ENCODE measurements at regions not wholly inside any gene's neighbourhood (a gene's known extent, or its start where the extent isn't known, plus 50 kb on each side); places are given as distances from the start of the nearest gene placed in this dataset.

- DNase-seq, result no peak
These were observed 1191.4 kb downstream of the UQCRFS1 start for GRCh38 chr19:28021259-28022185.

- no peak for DNase-seq
These were observed 1192.2 kb downstream of the UQCRFS1 start for GRCh38 chr19:28020619-28021258.

GRCh38 chr19:28019901-28020300 lies 1193.0 kb downstream of the UQCRFS1 start:
- no peak for DNase-seq

- no peak for DNase-seq
These were observed 1193.6 kb downstream of the UQCRFS1 start for GRCh38 chr19:28019371-28019770.

GRCh38 chr19:28018499-28018898 lies 1194.5 kb downstream of the UQCRFS1 start:
- no peak for DNase-seq

GRCh38 chr19:28014615-28015405 lies 1198.1 kb downstream of the UQCRFS1 start:
- no peak for DNase-seq

GRCh38 chr19:28012361-28012760 lies 1200.6 kb downstream of the UQCRFS1 start:
- no peak for DNase-seq

- DNase-seq, result no peak
These were observed 1202.3 kb downstream of the UQCRFS1 start for GRCh38 chr19:28010656-28011055.

- DNase-seq, result no peak
These were observed 1203.3 kb downstream of the UQCRFS1 start for GRCh38 chr19:28009696-28010095.

GRCh38 chr19:28008695-28009094 lies 1204.3 kb downstream of the UQCRFS1 start:
- no peak for DNase-seq

- DNase-seq, result no peak
These were observed 1209.4 kb downstream of the UQCRFS1 start for GRCh38 chr19:28003543-28003942.

- DNase-seq, result no peak
These were observed 1215.9 kb downstream of the UQCRFS1 start for GRCh38 chr19:27997069-27997468.

- DNase-seq, result no peak
These were observed 1219.1 kb downstream of the UQCRFS1 start for GRCh38 chr19:27993619-27994570.

GRCh38 chr19:27986299-27986698 lies 1226.7 kb downstream of the UQCRFS1 start:
- DNase-seq, result no peak

GRCh38 chr19:27975419-27976005 lies 1237.4 kb downstream of the UQCRFS1 start:
- DNase-seq, result no peak

- DNase-seq, result peak; percentile 9 to 12
These were observed 1238.9 kb downstream of the UQCRFS1 start for GRCh38 chr19:27974082-27974513.

GRCh38 chr19:27972291-27973040 lies 1240.5 kb downstream of the UQCRFS1 start:
- DNase-seq, result no peak

- DNase-seq, result no peak
These were observed 1241.1 kb downstream of the UQCRFS1 start for GRCh38 chr19:27971869-27972268.

GRCh38 chr19:27971071-27971470 lies 1241.9 kb downstream of the UQCRFS1 start:
- DNase-seq, result no peak

GRCh38 chr19:27966390-27966816 lies 1246.5 kb downstream of the UQCRFS1 start:
- peak; percentile 7 to 15 for DNase-seq

GRCh38 chr19:27964185-27964584 lies 1248.8 kb downstream of the UQCRFS1 start:
- no peak for DNase-seq

Measured in AML-193 (cell line).